ENCODE measurements at regions not wholly inside any gene's neighbourhood (a gene's known extent, or its start where the extent isn't known, plus 50 kb on each side); places are given as distances from the start of the nearest gene placed in this dataset.

DNA sequence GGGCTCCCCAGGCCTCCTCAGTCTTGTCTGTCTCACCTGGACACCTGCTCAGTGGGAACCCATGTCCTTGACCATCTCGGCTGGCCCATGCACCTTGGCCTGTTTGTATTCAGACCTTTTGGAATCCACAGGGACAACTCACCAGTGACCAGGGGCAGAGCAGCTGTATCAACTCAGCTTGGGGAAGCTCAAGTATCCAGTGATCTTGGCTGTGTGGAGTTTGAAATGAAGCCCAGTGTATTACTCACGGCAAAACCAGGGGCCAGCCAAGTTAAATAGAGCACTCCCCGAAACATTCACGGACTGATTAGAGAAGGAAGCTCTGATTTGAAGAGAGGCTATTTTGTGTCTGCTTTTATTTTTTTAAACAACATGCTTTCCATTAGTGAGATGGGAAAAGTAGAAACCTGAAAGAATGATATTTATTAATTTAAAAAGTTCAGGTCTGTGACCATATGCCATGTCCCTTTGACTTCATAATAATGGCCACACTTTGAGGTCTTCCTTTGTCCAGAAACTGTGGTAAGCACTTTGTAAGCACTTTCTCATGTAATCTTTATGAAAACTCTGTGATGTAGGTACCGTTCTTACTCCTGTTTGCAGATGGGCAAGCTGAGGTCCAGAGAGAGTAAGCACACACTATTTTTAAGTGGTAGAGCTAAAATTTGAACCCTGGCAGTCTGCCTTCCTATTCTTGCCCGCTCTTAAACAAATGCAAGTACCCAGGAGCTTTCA lies 656.5 kb downstream of the BNC2 start:
- TF ChIP-seq, protein P1, sequence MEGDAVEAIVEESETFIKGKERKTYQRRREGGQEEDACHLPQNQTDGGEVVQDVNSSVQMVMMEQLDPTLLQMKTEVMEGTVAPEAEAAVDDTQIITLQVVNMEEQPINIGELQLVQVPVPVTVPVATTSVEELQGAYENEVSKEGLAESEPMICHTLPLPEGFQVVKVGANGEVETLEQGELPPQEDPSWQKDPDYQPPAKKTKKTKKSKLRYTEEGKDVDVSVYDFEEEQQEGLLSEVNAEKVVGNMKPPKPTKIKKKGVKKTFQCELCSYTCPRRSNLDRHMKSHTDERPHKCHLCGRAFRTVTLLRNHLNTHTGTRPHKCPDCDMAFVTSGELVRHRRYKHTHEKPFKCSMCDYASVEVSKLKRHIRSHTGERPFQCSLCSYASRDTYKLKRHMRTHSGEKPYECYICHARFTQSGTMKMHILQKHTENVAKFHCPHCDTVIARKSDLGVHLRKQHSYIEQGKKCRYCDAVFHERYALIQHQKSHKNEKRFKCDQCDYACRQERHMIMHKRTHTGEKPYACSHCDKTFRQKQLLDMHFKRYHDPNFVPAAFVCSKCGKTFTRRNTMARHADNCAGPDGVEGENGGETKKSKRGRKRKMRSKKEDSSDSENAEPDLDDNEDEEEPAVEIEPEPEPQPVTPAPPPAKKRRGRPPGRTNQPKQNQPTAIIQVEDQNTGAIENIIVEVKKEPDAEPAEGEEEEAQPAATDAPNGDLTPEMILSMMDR (IDR thresholded peaks at IDR 0.05): no peak
- Histone ChIP-seq H3K4me1 (ENCODE audit: insufficient read depth, low read length) (no peaks in the 10 kb centered on the region), H3K36me3 (ENCODE audit: insufficient read depth, low read length) (no peaks in the 10 kb centered on the region), H3K27ac (ENCODE audit: low read depth in 1 of 2, low read length in 2 of 2) (no peak overlapping the region), H3K9me3 (ENCODE audit: control insufficient read depth in 1 of 2, insufficient read depth in 1 of 2, low read length in 2 of 2) (peaks cover 0 to 19% of the 10 kb centered on the region in 2 experiments), H3K27me3 (ENCODE audit: control insufficient read depth in 1 of 2, insufficient read depth in 2 of 2, low read length in 2 of 2) (peaks cover 0 to 3% of the 10 kb centered on the region in 2 experiments), H3K4me3 (ENCODE audit: low read length) (no peak overlapping the region)
- intact Hi-C loops (cut with DNase I, micrococcal nuclease): no loop called here
- H3K27me3 Mint-ChIP-seq: no peaks in the 10 kb centered on the region
- DNase-seq (no peak), ATAC-seq (ENCODE audit: poor library complexity) (no peak)
- H3K4me1 Mint-ChIP-seq (ENCODE audit: low read depth): no peaks in the 10 kb centered on the region
- POLR2A ChIA-PET: no interaction called here
- H3K9me3 Mint-ChIP-seq: peaks cover 2% of the 10 kb centered on the region
- H3K27ac Mint-ChIP-seq: no peak overlapping the region
- H3K4me3 Mint-ChIP-seq: no peak overlapping the region
- H3K36me3 Mint-ChIP-seq (ENCODE audit: low read depth): no peaks in the 10 kb centered on the region
- CTCF ChIA-PET: no interaction called here

DNA sequence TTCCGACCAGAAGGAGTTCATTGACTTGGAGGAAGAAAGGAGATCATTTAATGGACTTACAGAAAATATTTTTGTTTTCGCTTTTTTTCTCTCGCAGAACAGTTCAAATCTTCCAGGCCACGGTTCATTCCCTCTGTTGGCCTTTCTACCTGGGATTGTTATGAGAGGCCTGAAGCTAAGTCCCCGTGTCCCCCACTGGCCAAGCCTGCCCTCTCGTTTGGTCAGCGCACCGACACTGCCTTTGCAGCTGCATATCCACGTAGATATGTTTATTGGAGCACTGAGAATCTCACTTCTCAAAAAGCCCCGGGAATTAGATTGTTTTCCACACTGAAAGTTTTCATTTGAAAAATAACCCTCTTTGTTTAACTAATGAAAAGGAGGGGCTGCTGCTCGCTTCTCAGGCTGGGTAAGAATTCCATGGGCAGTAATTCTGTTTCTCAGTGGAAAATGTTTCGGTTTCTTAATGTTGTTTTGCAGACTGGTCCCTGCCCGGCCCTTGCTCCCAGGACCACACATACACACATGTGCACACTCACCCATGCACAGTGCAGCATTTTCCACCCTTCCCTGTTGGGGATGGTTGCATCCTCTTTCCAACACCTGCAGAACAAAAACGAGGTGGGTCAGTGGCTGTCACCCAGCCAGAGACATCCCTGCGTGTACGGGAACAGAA lies 655.7 kb downstream of the BNC2 start:
- H3K9me3 ChIP-seq (ENCODE audit: control insufficient read depth in 1 of 2, insufficient read depth in 1 of 2, low read length in 2 of 2): peaks cover 0 to 19% of the 10 kb centered on the region in 2 experiments
- no peak overlapping the region for H3K4me3 Mint-ChIP-seq

DNA sequence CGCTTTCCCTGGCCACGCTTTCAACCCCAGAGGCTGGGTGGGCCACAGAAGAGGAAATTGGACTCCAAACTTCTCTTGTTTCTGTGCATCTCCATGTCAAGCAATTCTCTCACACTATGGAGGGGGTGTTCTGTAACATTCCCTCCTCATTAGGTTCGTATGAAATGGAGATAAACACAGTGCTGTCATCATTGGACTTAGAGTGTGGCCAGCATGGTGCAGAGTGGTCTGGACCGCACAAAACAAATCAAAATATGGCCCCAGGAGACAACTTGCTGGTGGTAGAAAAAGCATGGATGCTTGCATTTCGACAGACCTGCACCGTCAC lies 655.2 kb downstream of the BNC2 start:
- TF ChIP-seq, protein P1 (IDR thresholded peaks at IDR 0.05): no peak
- Histone ChIP-seq H3K27ac (ENCODE audit: low read depth in 1 of 2, low read length in 2 of 2) (no peak overlapping the region), H3K4me3 (ENCODE audit: low read length) (no peak overlapping the region), H3K27me3 (ENCODE audit: control insufficient read depth in 1 of 2, insufficient read depth in 2 of 2, low read length in 2 of 2) (no peaks in the 10 kb centered on the region), H3K4me1 (ENCODE audit: insufficient read depth, low read length) (no peaks in the 10 kb centered on the region), H3K9me3 (ENCODE audit: control insufficient read depth in 1 of 2, insufficient read depth in 1 of 2, low read length in 2 of 2) (peaks cover 0 to 19% of the 10 kb centered on the region in 2 experiments), H3K36me3 (ENCODE audit: insufficient read depth, low read length) (no peaks in the 10 kb centered on the region)
- Mint-ChIP-seq H3K4me3 (no peak overlapping the region), H3K27me3 (peaks cover 4% of the 10 kb centered on the region), H3K4me1 (ENCODE audit: low read depth) (no peaks in the 10 kb centered on the region), H3K9me3 (peaks cover 2% of the 10 kb centered on the region), H3K36me3 (ENCODE audit: low read depth) (no peaks in the 10 kb centered on the region), H3K27ac (no peak overlapping the region)
- intact Hi-C loops (cut with DNase I, micrococcal nuclease): no loop called here
- ATAC-seq (ENCODE audit: poor library complexity) (no peak), DNase-seq (no peak)
- ChIA-PET POLR2A (no interaction called here), CTCF (no interaction called here)

More for the DNA sequence above, 655.7 kb downstream of the BNC2 start:
- H3K36me3 Mint-ChIP-seq (ENCODE audit: low read depth): no peaks in the 10 kb centered on the region
- Histone ChIP-seq H3K27ac (ENCODE audit: low read depth in 1 of 2, low read length in 2 of 2) (no peak overlapping the region), H3K4me3 (ENCODE audit: low read length) (no peak overlapping the region), H3K36me3 (ENCODE audit: insufficient read depth, low read length) (no peaks in the 10 kb centered on the region), H3K4me1 (ENCODE audit: insufficient read depth, low read length) (no peaks in the 10 kb centered on the region), H3K27me3 (ENCODE audit: control insufficient read depth in 1 of 2, insufficient read depth in 2 of 2, low read length in 2 of 2) (no peaks in the 10 kb centered on the region)
- DNase-seq: no peak
- peaks cover 2% of the 10 kb centered on the region for H3K9me3 Mint-ChIP-seq
- H3K27me3 Mint-ChIP-seq: peaks cover 4% of the 10 kb centered on the region
- no peak for ATAC-seq (ENCODE audit: poor library complexity)
- POLR2A ChIA-PET: no interaction called here
- TF ChIP-seq, protein P1 (IDR thresholded peaks at IDR 0.05): no peak
- H3K27ac Mint-ChIP-seq: no peak overlapping the region
- intact Hi-C loops (cut with DNase I, micrococcal nuclease): no loop called here
- H3K4me1 Mint-ChIP-seq (ENCODE audit: low read depth): no peaks in the 10 kb centered on the region
- CTCF ChIA-PET: no interaction called here

All from CD4-positive, alpha-beta T cell (primary cell).